H9 (cell line): ENCODE measurements at regions not wholly inside any gene's neighbourhood (a gene's known extent, or its start where the extent isn't known, plus 50 kb on each side); places are given as distances from the start of the nearest gene placed in this dataset.

Experiments
- DNase-seq: peaks from one replicate; pipeline ENCODE4 v3.0.0-alpha.2; 2017
- H2AFZ ChIP-seq: one replicate; pipeline ENCODE4 v1.6.1; 2013; ENCODE audit warnings: mild to moderate bottlenecking, low read length, control low read depth, moderate library complexity
- H2AK5ac ChIP-seq: 2 replicates; pipeline ENCODE4 v1.6.1; 2013; ENCODE audit warnings: low read length, control low read depth, mixed read lengths; ENCODE audit not compliant: insufficient read length
- H2BK120ac ChIP-seq: one replicate; pipeline ENCODE4 v1.6.1; 2013; ENCODE audit warnings: low read depth, mild to moderate bottlenecking, low read length, control low read depth, inconsistent platforms; ENCODE audit not compliant: poor library complexity, severe bottlenecking
- H2BK12ac ChIP-seq: 2 replicates; pipeline ENCODE4 v1.6.1; 2013; ENCODE audit warnings: low read length, control low read depth, mixed read lengths, low read depth; ENCODE audit not compliant: insufficient read length
- H2BK15ac ChIP-seq: 2 replicates; pipeline ENCODE4 v1.6.1; 2013; ENCODE audit warnings: low read depth, low read length, control low read depth
- H2BK20ac ChIP-seq: one replicate; pipeline ENCODE4 v1.6.1; 2013; ENCODE audit warnings: low read depth, mild to moderate bottlenecking, low read length, control low read depth, inconsistent platforms; ENCODE audit not compliant: poor library complexity, severe bottlenecking
- H2BK5ac ChIP-seq: 2 replicates; pipeline ENCODE4 v1.6.1; 2013; ENCODE audit warnings: low read length, control low read depth, mixed read lengths; ENCODE audit not compliant: insufficient read length
- H3K14ac ChIP-seq: 2 replicates; pipeline ENCODE4 v1.6.1; 2013; ENCODE audit warnings: low read length, control low read depth; ENCODE audit not compliant: insufficient read depth
- H3K18ac ChIP-seq: 2 replicates; pipeline ENCODE4 v1.6.1; 2013; ENCODE audit warnings: low read depth, mild to moderate bottlenecking, mixed read lengths, low read length, control low read depth; ENCODE audit not compliant: insufficient read length
- H3K23ac ChIP-seq: 2 replicates; pipeline ENCODE4 v1.6.1; 2013; ENCODE audit warnings: low read length, control low read depth, mixed read lengths, low read depth; ENCODE audit not compliant: insufficient read length
- H3K23me2 ChIP-seq: 2 replicates; pipeline ENCODE4 v1.6.1; 2013; ENCODE audit warnings: low read depth, mild to moderate bottlenecking, mixed read lengths, low read length, control low read depth; ENCODE audit not compliant: insufficient read length, poor library complexity, severe bottlenecking
- H3K27ac ChIP-seq: 2 replicates; pipeline ENCODE4 v1.5.1; 2013; ENCODE audit warnings: low read length, control low read depth, mixed read lengths, low read depth; ENCODE audit not compliant: insufficient read length
- H3K27me3 ChIP-seq: 2 replicates; pipeline ENCODE4 v1.6.1; 2013; ENCODE audit warnings: low read length, control low read depth, inconsistent platforms; ENCODE audit not compliant: insufficient read depth
- H3K4ac ChIP-seq: 2 replicates; pipeline ENCODE4 v1.6.1; 2013; ENCODE audit warnings: low read depth, mild to moderate bottlenecking, control low read depth, inconsistent platforms, low read length, moderate library complexity
- H3K4me1 ChIP-seq: 2 replicates; pipeline ENCODE4 v1.6.1; 2013; ENCODE audit warnings: low read length, control low read depth, inconsistent platforms; ENCODE audit not compliant: insufficient read depth
- H3K4me2 ChIP-seq: 2 replicates; pipeline ENCODE4 v1.6.1; 2013; ENCODE audit warnings: low read length, control low read depth, mixed read lengths; ENCODE audit not compliant: insufficient read length, insufficient read depth
- H3K56ac ChIP-seq: 2 replicates; pipeline ENCODE4 v1.6.1; 2013; ENCODE audit warnings: low read depth, mild to moderate bottlenecking, mixed read lengths, low read length, control low read depth; ENCODE audit not compliant: insufficient read length
- H3K79me1 ChIP-seq: 2 replicates; pipeline ENCODE4 v1.6.1; 2013; ENCODE audit warnings: low read depth, mild to moderate bottlenecking, moderate library complexity, low read length, control low read depth, inconsistent platforms; ENCODE audit not compliant: insufficient read depth, poor library complexity, severe bottlenecking
- H3K79me2 ChIP-seq: 2 replicates; pipeline ENCODE4 v1.6.1; 2013; ENCODE audit warnings: low read length, control low read depth, inconsistent platforms; ENCODE audit not compliant: insufficient read depth
- H3K9ac ChIP-seq: 2 replicates; pipeline ENCODE4 v1.6.1; 2013; ENCODE audit warnings: low read length, control low read depth, mixed read lengths; ENCODE audit not compliant: insufficient read length; ENCODE audit errors: extremely low read depth
- H3K9me3 ChIP-seq: one replicate; pipeline ENCODE4 v1.6.1; 2013; ENCODE audit warnings: low read depth, low read length, inconsistent platforms; ENCODE audit not compliant: control insufficient read depth
- H3T11ph ChIP-seq: one replicate; pipeline ENCODE4 v1.6.1; 2013; ENCODE audit warnings: mild to moderate bottlenecking, low read length, control low read depth, inconsistent platforms
- H4K20me1 ChIP-seq: one replicate; pipeline ENCODE4 v1.6.1; 2013; ENCODE audit not compliant: control insufficient read depth, insufficient read length, insufficient read depth
- H4K5ac ChIP-seq: 2 replicates; pipeline ENCODE4 v1.6.1; 2013; ENCODE audit warnings: low read depth, mild to moderate bottlenecking, mixed read lengths, low read length, control low read depth; ENCODE audit not compliant: insufficient read length
- H4K8ac ChIP-seq: replicated peaks from 2 replicates; pipeline ENCODE4 v1.6.1; 2013; ENCODE audit warnings: low read length, control low read depth, mixed read lengths, low read depth; ENCODE audit not compliant: insufficient read length
- H4K91ac ChIP-seq: 2 replicates; pipeline ENCODE4 v1.6.1; 2013; ENCODE audit warnings: low read depth, mild to moderate bottlenecking, moderate library complexity, mixed read lengths, low read length, control low read depth; ENCODE audit not compliant: insufficient read length
- H3K27ac Mint-ChIP-seq, 3 experiments: 2 replicates in 2 of 3; 3 replicates in 1 of 3; pipeline ENCODE4 v1.8.0; 2020 to 2021; ENCODE audit warnings: mixed read lengths in 3 of 3, mild to moderate bottlenecking in 1 of 3, moderate library complexity in 1 of 3
- H3K27me3 Mint-ChIP-seq: 2 replicates; pipeline ENCODE4 v1.8.0; 2021; ENCODE audit warnings: low read depth, mild to moderate bottlenecking, moderate library complexity, mixed read lengths
- H3K36me3 Mint-ChIP-seq, 3 experiments: 2 replicates in 2 of 3; 3 replicates in 1 of 3; pipeline ENCODE4 v1.8.0; 2020 to 2021; ENCODE audit warnings: low read depth in 3 of 3, mixed read lengths in 3 of 3; ENCODE audit not compliant: insufficient read depth in 1 of 3
- H3K4me1 Mint-ChIP-seq, 2 experiments: 2 replicates each; pipeline ENCODE4 v1.8.0; 2020; ENCODE audit warnings: mixed read lengths in 2 of 2
- H3K4me3 Mint-ChIP-seq, 2 experiments: 2 replicates in 1 of 2; 3 replicates in 1 of 2; pipeline ENCODE4 v1.8.0; 2020 to 2021; ENCODE audit warnings: mild to moderate bottlenecking in 2 of 2, mixed read lengths in 2 of 2, moderate library complexity in 1 of 2
- H3K9me3 Mint-ChIP-seq, 2 experiments: 2 replicates in 1 of 2; 3 replicates in 1 of 2; pipeline ENCODE4 v1.8.0; 2020; ENCODE audit warnings: mild to moderate bottlenecking in 2 of 2, mixed read lengths in 2 of 2, moderate library complexity in 1 of 2
- CTCF ChIP-seq: fragments of 200-600 bp; sonication (generic); conservative IDR thresholded peaks from 3 replicates; pipeline ENCODE4 v1.8.0; 2021; ENCODE audit warnings: antibody characterized with exemption, mild to moderate bottlenecking
- WGBS: extraction: QIAGEN DNeasy Blood & Tissue Kit; methylation state at CpG from one replicate; pipeline ENCODE4 v1.1.7; 2013; ENCODE audit warnings: missing lambda C conversion rate, low lambda C conversion rate, mixed read lengths; ENCODE audit not compliant: insufficient read length; ENCODE audit errors: extremely low coverage; 5-methylcytosine and 5-hydroxymethylcytosine counted together

GRCh38 chr3:135499426-135499825 is 466.1 kb upstream of the PPP2R3A start:
- no peak overlapping the region for H3K9ac ChIP-seq
- no peak overlapping the region for H2BK12ac ChIP-seq
- H3K4me2 ChIP-seq = no peak overlapping the region
- peaks cover 2% of the 10 kb centered on the region; the same call in 1 of the 2 replicates for H3K27me3 Mint-ChIP-seq
- no peak overlapping the region for H2AK5ac ChIP-seq
- no peak overlapping the region for H3K18ac ChIP-seq
- H2AFZ ChIP-seq = no peak overlapping the region
- H3K4me1 Mint-ChIP-seq = peaks cover 13 to 17% of the 10 kb centered on the region in 2 experiments
- H3K79me1 ChIP-seq = no peaks in the 10 kb centered on the region
- H3K23me2 ChIP-seq = no peaks in the 10 kb centered on the region
- H4K8ac ChIP-seq = no peak overlapping the region
- no peak for DNase-seq
- H3K27ac ChIP-seq = no peak overlapping the region
- no CpG with 5 or more reads among the region's 2 CpGs for WGBS
- no peaks in the 10 kb centered on the region for H3K36me3 Mint-ChIP-seq
- no peak overlapping the region for H3K4ac ChIP-seq
- H3K4me1 ChIP-seq = no peaks in the 10 kb centered on the region
- no peaks in the 10 kb centered on the region for H3K79me2 ChIP-seq
- H2BK120ac ChIP-seq = no peak overlapping the region
- TF ChIP-seq CTCF = no peak
- no peaks in the 10 kb centered on the region for H4K20me1 ChIP-seq
- H3T11ph ChIP-seq = no peak overlapping the region
- no peak overlapping the region for H3K14ac ChIP-seq
- H4K91ac ChIP-seq = no peak overlapping the region
- H3K9me3 ChIP-seq = no peaks in the 10 kb centered on the region
- no peak overlapping the region for H2BK15ac ChIP-seq
- no peak overlapping the region for H3K4me3 Mint-ChIP-seq
- no peaks in the 10 kb centered on the region for H3K27me3 ChIP-seq
- no peak overlapping the region for H4K5ac ChIP-seq
- no peak overlapping the region for H2BK20ac ChIP-seq
- H3K23ac ChIP-seq = no peak overlapping the region
- no peak overlapping the region for H3K56ac ChIP-seq
- no peak overlapping the region for H3K27ac Mint-ChIP-seq
- no peaks in the 10 kb centered on the region for H3K9me3 Mint-ChIP-seq
- no peak overlapping the region for H2BK5ac ChIP-seq
